OCI-LY1 (cell line): ENCODE measurements at regions not wholly inside any gene's neighbourhood (a gene's known extent, or its start where the extent isn't known, plus 50 kb on each side); places are given as distances from the start of the nearest gene placed in this dataset.

Experiments used
- H2AFZ ChIP-seq: fragments of 200-600 bp; sonication (generic), shearing (Covaris generic); 2 replicates; pipeline ENCODE4 v1.6.0; 2014; ENCODE audit warnings: antibody characterized with exemption, mild to moderate bottlenecking, low read length
- H3F3A ChIP-seq: fragments of 200-600 bp; sonication (generic), shearing (Covaris generic); 2 replicates; pipeline ENCODE4 v1.6.0; 2014; ENCODE audit warnings: mild to moderate bottlenecking, antibody characterized with exemption, low read length, moderate library complexity; ENCODE audit not compliant: insufficient read depth
- H3K27ac ChIP-seq: fragments of 200-600 bp; sonication (generic); 2 replicates; pipeline ENCODE4 v1.5.1; 2014; ENCODE audit warnings: low read length, mixed run types, mild to moderate bottlenecking, low read depth; ENCODE audit not compliant: poor library complexity, severe bottlenecking
- H3K27me3 ChIP-seq: fragments of 200-600 bp; sonication (generic); 2 replicates; pipeline ENCODE4 v1.6.0; 2014; ENCODE audit warnings: antibody characterized with exemption, mild to moderate bottlenecking, low read length, moderate library complexity; ENCODE audit not compliant: insufficient read depth
- H3K36me3 ChIP-seq: fragments of 200-600 bp; sonication (generic); 2 replicates; pipeline ENCODE4 v1.6.1; 2014; ENCODE audit warnings: mild to moderate bottlenecking, antibody characterized with exemption, low read length, moderate library complexity, mixed read lengths; ENCODE audit not compliant: insufficient read depth
- H3K4me1 ChIP-seq: fragments of 200-600 bp; sonication (generic); 2 replicates; pipeline ENCODE4 v1.5.1; 2014; ENCODE audit warnings: mild to moderate bottlenecking, low read length, moderate library complexity; ENCODE audit not compliant: insufficient read depth, severe bottlenecking
- H3K4me2 ChIP-seq: fragments of 200-600 bp; sonication (generic), shearing (Covaris generic); 2 replicates; pipeline ENCODE4 v1.6.1; 2014; ENCODE audit warnings: low read length
- H3K4me3 ChIP-seq: fragments of 200-600 bp; sonication (generic); 2 replicates; pipeline ENCODE4 v1.5.1; 2014; ENCODE audit warnings: low read length, low read depth, mild to moderate bottlenecking, mixed read lengths; ENCODE audit not compliant: poor library complexity, severe bottlenecking
- H3K79me2 ChIP-seq: fragments of 200-600 bp; shearing (Covaris generic); 2 replicates; pipeline ENCODE4 v1.6.1; 2016; ENCODE audit warnings: mixed run types, low read length, mixed read lengths; ENCODE audit not compliant: insufficient read depth
- H3K9ac ChIP-seq: fragments of 200-600 bp; sonication (generic), shearing (Covaris generic); 2 replicates; pipeline ENCODE4 v1.6.1; 2014; ENCODE audit warnings: mild to moderate bottlenecking, low read length, mixed read lengths
- H3K9me2 ChIP-seq: fragments of 200-600 bp; sonication (generic), shearing (Covaris generic); 2 replicates; pipeline ENCODE4 v1.6.1; 2014; ENCODE audit warnings: low read depth, mild to moderate bottlenecking, low read length, mixed read lengths
- H3K9me3 ChIP-seq: fragments of 200-600 bp; shearing (Covaris generic); 2 replicates; pipeline ENCODE4 v1.6.1; 2014; ENCODE audit warnings: low read length, mixed read lengths
- H4K20me1 ChIP-seq: fragments of 200-600 bp; sonication (generic), shearing (Covaris generic); 2 replicates; pipeline ENCODE4 v1.6.0; 2016; ENCODE audit warnings: mild to moderate bottlenecking, low read length; ENCODE audit not compliant: insufficient read depth
- CTCF ChIP-seq: fragments of 200-600 bp; sonication (generic), shearing (Covaris generic); IDR thresholded peaks from 2 replicates; pipeline ENCODE4 v1.5.1; 2017; ENCODE audit warnings: mild to moderate bottlenecking, antibody characterized with exemption, low read length, moderate library complexity, mixed read lengths
- EZH2 ChIP-seq: fragments of 200-600 bp; sonication (generic), shearing (Covaris generic); IDR thresholded peaks from 2 replicates; pipeline ENCODE4 v1.8.0; 2017; ENCODE audit warnings: borderline replicate concordance, mixed run types, mild to moderate bottlenecking, antibody characterized with exemption, low read length, moderate library complexity, mixed read lengths

DNA sequence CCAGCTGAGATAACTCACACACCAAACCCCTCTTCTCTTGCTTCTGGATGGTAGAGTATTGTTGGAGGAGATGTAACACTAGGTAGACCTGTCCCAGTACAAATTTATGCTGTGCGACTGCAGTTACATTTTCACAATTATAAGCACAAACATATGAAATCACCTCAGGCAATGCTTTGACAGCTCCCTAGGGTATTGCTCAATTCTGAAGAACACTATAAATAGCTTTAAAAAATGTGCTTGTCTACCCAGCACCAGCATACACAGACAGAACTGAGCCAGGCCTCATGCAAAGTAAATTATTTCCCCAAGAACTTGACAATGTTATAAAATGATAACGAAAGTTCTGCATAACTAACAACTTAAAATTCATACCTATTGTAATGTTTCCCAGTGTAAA, 1999.1 kb upstream of the ADGRL3 start:
- no peaks in the 10 kb centered on the region for H3F3A ChIP-seq
- no peaks in the 10 kb centered on the region for H3K36me3 ChIP-seq
- H3K9me3 ChIP-seq: no peaks in the 10 kb centered on the region
- no peaks in the 10 kb centered on the region for H3K9me2 ChIP-seq
- no peaks in the 10 kb centered on the region for H3K4me1 ChIP-seq
- no peak overlapping the region for H3K9ac ChIP-seq
- H3K27ac ChIP-seq: no peak overlapping the region
- no peaks in the 10 kb centered on the region for H3K27me3 ChIP-seq
- no peak overlapping the region for H2AFZ ChIP-seq
- H4K20me1 ChIP-seq: no peaks in the 10 kb centered on the region
- H3K4me2 ChIP-seq: no peak overlapping the region
- no peak overlapping the region for H3K4me3 ChIP-seq
- no peaks in the 10 kb centered on the region for H3K79me2 ChIP-seq
- TF ChIP-seq EZH2 (no peak), CTCF (no peak)

- no peak overlapping the region for H3K27ac ChIP-seq
- no peaks in the 10 kb centered on the region for H3F3A ChIP-seq
- no peak overlapping the region for H3K4me2 ChIP-seq
- H3K9me3 ChIP-seq: no peaks in the 10 kb centered on the region
- no peaks in the 10 kb centered on the region for H3K27me3 ChIP-seq
- H3K9ac ChIP-seq: no peak overlapping the region
- no peak overlapping the region for H2AFZ ChIP-seq
- no peaks in the 10 kb centered on the region for H4K20me1 ChIP-seq
- no peaks in the 10 kb centered on the region for H3K36me3 ChIP-seq
- no peaks in the 10 kb centered on the region for H3K4me1 ChIP-seq
- no peaks in the 10 kb centered on the region for H3K79me2 ChIP-seq
- no peaks in the 10 kb centered on the region for H3K9me2 ChIP-seq
- no peak overlapping the region for H3K4me3 ChIP-seq
- no peak for TF ChIP-seq CTCF
- TF ChIP-seq EZH2: no peak
These were observed 1982.1 kb upstream of the ADGRL3 start for GRCh38 chr4:59217910-59218631.

GRCh38 chr4:59222221-59222620, 1977.9 kb upstream of the ADGRL3 start:
- H2AFZ ChIP-seq: no peak overlapping the region
- H3K9me3 ChIP-seq: no peaks in the 10 kb centered on the region
- H3K9me2 ChIP-seq: no peaks in the 10 kb centered on the region
- H4K20me1 ChIP-seq: no peaks in the 10 kb centered on the region
- no peak for TF ChIP-seq EZH2
- no peak for TF ChIP-seq CTCF
- no peaks in the 10 kb centered on the region for H3F3A ChIP-seq
- H3K27ac ChIP-seq: no peak overlapping the region
- H3K36me3 ChIP-seq: no peaks in the 10 kb centered on the region
- no peaks in the 10 kb centered on the region for H3K4me1 ChIP-seq
- H3K27me3 ChIP-seq: no peaks in the 10 kb centered on the region
- no peak overlapping the region for H3K4me3 ChIP-seq
- no peak overlapping the region for H3K4me2 ChIP-seq
- no peak overlapping the region for H3K9ac ChIP-seq
- H3K79me2 ChIP-seq: no peaks in the 10 kb centered on the region
